ENCODE measurements at regions not wholly inside any gene's neighbourhood (a gene's known extent, or its start where the extent isn't known, plus 50 kb on each side); places are given as distances from the start of the nearest gene placed in this dataset.

DNA sequence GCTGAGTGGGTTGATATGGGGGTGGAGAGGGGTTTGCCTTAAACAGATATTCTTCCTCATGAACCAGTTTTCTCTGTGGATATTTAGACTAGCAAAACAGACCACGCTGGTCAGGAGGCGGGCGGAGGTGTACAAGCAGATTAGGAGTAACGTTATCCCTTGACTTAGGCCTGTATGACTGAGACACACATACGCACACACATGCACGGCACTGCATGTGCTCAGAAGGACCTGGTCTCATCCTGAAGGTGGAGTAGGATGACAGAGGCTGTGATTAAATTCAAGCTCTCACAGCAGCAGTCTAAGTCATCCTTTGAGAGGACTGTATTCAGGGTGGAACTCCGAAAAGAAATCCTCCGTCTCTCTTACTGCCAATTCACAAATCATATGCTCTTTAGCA lies 209.7 kb downstream of the DIRAS2 start:
- H3K9me3 ChIP-seq (ENCODE audit: control insufficient read depth, insufficient read depth, low read length), result no peaks in the 10 kb centered on the region; the same call in 1 of the 2 replicates
- POLR2A ChIA-PET, result no interaction called here
- TF ChIP-seq, protein P1, sequence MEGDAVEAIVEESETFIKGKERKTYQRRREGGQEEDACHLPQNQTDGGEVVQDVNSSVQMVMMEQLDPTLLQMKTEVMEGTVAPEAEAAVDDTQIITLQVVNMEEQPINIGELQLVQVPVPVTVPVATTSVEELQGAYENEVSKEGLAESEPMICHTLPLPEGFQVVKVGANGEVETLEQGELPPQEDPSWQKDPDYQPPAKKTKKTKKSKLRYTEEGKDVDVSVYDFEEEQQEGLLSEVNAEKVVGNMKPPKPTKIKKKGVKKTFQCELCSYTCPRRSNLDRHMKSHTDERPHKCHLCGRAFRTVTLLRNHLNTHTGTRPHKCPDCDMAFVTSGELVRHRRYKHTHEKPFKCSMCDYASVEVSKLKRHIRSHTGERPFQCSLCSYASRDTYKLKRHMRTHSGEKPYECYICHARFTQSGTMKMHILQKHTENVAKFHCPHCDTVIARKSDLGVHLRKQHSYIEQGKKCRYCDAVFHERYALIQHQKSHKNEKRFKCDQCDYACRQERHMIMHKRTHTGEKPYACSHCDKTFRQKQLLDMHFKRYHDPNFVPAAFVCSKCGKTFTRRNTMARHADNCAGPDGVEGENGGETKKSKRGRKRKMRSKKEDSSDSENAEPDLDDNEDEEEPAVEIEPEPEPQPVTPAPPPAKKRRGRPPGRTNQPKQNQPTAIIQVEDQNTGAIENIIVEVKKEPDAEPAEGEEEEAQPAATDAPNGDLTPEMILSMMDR (IDR thresholded peaks at IDR 0.05; ENCODE audit: low read depth, low read length), result no peak
- DNase-seq (ENCODE audit: low read depth, low spot score), result no peak
- H3K27me3 ChIP-seq (ENCODE audit: control insufficient read depth, insufficient read depth, low read length), result no peaks in the 10 kb centered on the region
- H3K4me3 ChIP-seq (ENCODE audit: low read depth, low read length), result no peak overlapping the region
- no peak overlapping the region for H3K27ac ChIP-seq (ENCODE audit: low read depth, low read length)
- CTCF ChIA-PET, result no interaction called here

DNA sequence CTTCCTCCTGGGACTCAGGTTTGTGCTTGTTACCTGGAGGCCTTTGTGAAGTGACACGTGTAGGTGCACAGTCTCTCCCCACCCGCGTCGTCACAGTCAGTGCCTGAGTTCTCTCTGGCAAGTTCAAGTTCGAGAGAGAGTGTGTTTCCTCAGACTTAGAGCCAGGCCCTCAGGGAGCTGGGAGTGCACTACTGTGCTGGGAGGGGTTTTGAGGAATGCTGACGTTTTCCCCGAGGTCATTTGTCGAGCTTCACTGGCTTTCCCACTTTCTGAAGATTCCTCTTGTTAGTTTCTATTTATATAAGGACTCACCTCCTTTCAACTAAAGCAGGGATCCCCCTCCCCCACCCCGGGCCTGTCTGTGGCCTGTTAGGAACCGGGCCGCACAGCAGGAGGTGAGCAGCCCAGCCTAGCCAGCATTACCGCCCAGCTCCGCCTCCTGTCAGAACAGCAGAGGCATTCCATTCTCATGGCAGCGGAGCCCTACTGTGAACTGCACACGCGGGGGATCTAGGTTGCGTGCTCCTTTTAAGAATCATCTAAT lies 209.2 kb downstream of the DIRAS2 start:
- CTCF ChIA-PET, result no interaction called here
- H3K9me3 ChIP-seq (ENCODE audit: control insufficient read depth, insufficient read depth, low read length), result no peaks in the 10 kb centered on the region; the same call in 1 of the 2 replicates
- H3K27ac ChIP-seq (ENCODE audit: low read depth, low read length), result no peak overlapping the region
- POLR2A ChIA-PET, result no interaction called here
- H3K27me3 ChIP-seq (ENCODE audit: control insufficient read depth, insufficient read depth, low read length), result no peaks in the 10 kb centered on the region
- DNase-seq (ENCODE audit: low read depth, low spot score), result no peak
- TF ChIP-seq, protein P1 (IDR thresholded peaks at IDR 0.05; ENCODE audit: low read depth, low read length), result no peak
- H3K4me3 ChIP-seq (ENCODE audit: low read depth, low read length), result no peak overlapping the region

DNA sequence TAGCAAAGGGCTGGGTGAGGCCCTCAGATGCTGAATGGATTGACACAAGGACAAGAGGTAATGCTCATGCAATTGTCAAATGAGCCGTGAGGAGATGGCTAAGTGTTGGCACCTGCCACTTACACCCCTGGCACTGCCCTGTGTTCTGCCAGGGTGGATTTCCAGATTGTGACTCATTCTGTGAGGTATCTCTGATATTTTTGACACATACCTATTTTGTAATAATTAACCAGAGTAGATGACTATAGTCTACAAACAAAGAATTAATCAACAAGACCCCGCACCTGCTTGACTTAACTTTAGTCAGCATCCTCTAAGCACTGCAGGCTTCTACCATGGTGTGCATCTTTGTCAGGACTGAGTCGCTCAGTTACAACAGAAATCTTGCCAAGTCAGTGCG lies 200.8 kb downstream of the DIRAS2 start:
- H3K4me3 ChIP-seq (ENCODE audit: low read depth, low read length), result no peak overlapping the region
- TF ChIP-seq, protein P1 (IDR thresholded peaks at IDR 0.05; ENCODE audit: low read depth, low read length), result no peak
- CTCF ChIA-PET, result interaction anchor here (0.6 kb wide), 1 partner anchor 452 kb away, joined by 3 read pairs; no protein-coding TSS in a partner anchor

DNA sequence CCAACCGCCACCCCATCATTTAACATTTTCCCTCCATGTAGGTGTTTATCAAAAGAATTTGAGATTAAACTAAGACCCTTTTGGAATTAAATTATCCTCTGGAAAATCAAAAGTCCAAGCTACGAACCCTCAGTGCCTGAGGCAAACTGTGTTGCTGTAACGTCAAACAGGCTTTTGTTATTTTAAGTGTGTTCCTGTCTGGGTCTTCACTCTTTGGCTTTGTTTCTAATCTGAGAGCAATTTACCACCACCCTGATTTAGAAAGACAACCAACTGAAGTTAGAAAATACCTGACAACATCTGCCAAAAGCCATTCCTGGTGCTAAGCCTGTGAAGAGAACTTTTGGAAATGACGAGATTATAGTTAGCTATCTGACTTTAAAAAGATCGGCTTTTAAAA lies 199.9 kb downstream of the DIRAS2 start:
- ChIA-PET POLR2A (no interaction called here), CTCF (no interaction called here)
- Histone ChIP-seq H3K4me3 (ENCODE audit: low read depth, low read length) (no peak overlapping the region), H3K9me3 (ENCODE audit: control insufficient read depth, insufficient read depth, low read length) (no peaks in the 10 kb centered on the region), H3K27ac (ENCODE audit: low read depth, low read length) (no peak overlapping the region), H3K27me3 (ENCODE audit: control insufficient read depth, insufficient read depth, low read length) (no peaks in the 10 kb centered on the region)
- TF ChIP-seq, protein P1 (IDR thresholded peaks at IDR 0.05; ENCODE audit: low read depth, low read length), result no peak
- DNase-seq (ENCODE audit: low read depth, low spot score), result no peak

More for the DNA sequence above, 200.8 kb downstream of the DIRAS2 start:
- Histone ChIP-seq H3K27ac (ENCODE audit: low read depth, low read length) (no peak overlapping the region), H3K27me3 (ENCODE audit: control insufficient read depth, insufficient read depth, low read length) (no peaks in the 10 kb centered on the region), H3K9me3 (ENCODE audit: control insufficient read depth, insufficient read depth, low read length) (no peaks in the 10 kb centered on the region)
- POLR2A ChIA-PET, result no interaction called here
- no peak for DNase-seq (ENCODE audit: low read depth, low spot score)

DNA sequence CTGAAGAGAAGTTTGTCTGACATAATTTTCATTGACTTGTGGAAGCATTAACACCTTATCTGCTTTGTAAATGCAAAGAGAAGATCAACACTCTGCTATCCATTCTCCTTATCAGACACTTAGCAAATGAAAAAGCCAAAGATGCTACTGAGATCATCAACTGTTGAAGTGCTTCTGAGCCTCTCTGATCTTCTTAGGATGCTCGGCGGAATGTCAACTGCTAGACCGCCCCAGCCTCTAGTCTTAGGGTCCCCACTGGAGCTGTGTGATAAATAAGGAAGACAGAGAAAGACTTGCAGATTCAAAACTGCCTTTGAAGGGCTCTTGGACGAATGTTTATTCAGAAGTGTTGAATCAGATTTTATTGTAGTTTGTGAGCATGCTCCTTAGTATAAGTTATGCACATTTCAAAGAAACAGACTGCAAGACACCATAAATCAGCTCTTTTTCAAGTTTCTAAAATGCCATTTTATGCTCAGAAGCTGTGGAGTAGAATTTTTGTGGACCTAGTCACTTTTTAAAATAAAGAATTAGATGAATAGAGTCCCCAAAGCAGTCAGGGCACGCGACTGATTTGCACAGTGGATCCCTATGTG lies 197.9 kb downstream of the DIRAS2 start:
- CTCF ChIA-PET, result interaction anchor here (0.6 kb wide), 1 partner anchor 256 kb away, joined by 3 read pairs; no protein-coding TSS in a partner anchor
- H3K27me3 ChIP-seq (ENCODE audit: control insufficient read depth, insufficient read depth, low read length), result no peaks in the 10 kb centered on the region
- POLR2A ChIA-PET, result no interaction called here
- H3K4me3 ChIP-seq (ENCODE audit: low read depth, low read length), result no peak overlapping the region
- H3K27ac ChIP-seq (ENCODE audit: low read depth, low read length), result no peak overlapping the region
- TF ChIP-seq, protein P1 (IDR thresholded peaks at IDR 0.05; ENCODE audit: low read depth, low read length), result no peak
- no peak for DNase-seq (ENCODE audit: low read depth, low spot score)
- H3K9me3 ChIP-seq (ENCODE audit: control insufficient read depth, insufficient read depth, low read length), result no peaks in the 10 kb centered on the region

Data from AG04450 (cell line).